GM21528 (cell line): ENCODE measurements at regions not wholly inside any gene's neighbourhood (a gene's known extent, or its start where the extent isn't known, plus 50 kb on each side); places are given as distances from the start of the nearest gene placed in this dataset.
"Not testable (repeated sequence)": the region's sequence is repeated elsewhere in the genome, so short reads cannot be mapped to it uniquely, and the experiment has no call there.

ENCODE experiments used
- ATAC-seq: cut with Tn5 transposase; IDR thresholded peaks from one replicate; pipeline ENCODE4 v1.9.1; 2021; ENCODE audit warnings: mild to moderate bottlenecking, moderate library complexity; ENCODE audit not compliant: unreplicated experiment, low FRiP score

DNA sequence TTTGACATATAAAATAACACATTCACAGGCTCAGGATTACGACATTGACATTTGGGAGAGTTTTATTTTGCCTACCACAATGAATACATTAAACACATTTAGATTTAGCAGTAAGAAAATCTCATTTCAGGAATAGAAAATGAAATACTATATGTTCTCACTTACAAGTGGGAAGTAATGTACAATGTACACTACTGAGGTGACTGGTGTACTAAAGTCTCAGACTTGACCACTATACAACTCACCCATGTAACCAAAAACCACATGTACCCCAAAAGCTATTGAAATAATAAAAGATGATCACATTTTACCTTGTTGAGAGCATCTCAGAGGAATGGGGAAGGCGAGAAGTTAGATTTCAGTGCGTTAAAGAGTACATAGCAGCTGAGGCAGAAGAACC lies 1202.4 kb upstream of the SEMA6A start:
- ATAC-seq: no peak

- ATAC-seq: no peak
Measured at GRCh38 chr5:117769877-117770276, 1195.3 kb upstream of the SEMA6A start.

GRCh38 chr5:117763271-117763670 lies 1188.6 kb upstream of the SEMA6A start:
- ATAC-seq: no peak

DNA sequence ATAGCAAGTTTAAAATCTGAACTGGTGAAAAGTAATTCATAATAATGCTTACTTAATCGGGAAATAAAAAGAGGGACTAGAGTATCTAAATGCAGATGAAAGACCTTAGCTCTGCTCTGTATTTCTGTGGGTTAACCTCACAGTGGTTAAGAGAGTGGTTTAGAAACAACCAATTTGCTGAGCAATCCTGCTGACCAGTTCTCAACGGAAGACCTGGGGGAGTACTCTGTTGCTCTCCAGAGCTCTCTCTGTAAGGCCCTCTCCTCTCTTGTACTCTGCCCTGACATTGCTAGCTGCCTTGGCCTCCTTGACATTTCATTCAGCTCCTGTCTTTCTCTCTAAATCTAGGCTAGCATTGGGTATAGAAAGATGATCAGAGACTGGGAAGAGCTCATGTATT lies 1186.6 kb upstream of the SEMA6A start:
- no peak for ATAC-seq

GRCh38 chr5:117759849-117760499 lies 1185.4 kb upstream of the SEMA6A start:
- ATAC-seq: no peak

DNA sequence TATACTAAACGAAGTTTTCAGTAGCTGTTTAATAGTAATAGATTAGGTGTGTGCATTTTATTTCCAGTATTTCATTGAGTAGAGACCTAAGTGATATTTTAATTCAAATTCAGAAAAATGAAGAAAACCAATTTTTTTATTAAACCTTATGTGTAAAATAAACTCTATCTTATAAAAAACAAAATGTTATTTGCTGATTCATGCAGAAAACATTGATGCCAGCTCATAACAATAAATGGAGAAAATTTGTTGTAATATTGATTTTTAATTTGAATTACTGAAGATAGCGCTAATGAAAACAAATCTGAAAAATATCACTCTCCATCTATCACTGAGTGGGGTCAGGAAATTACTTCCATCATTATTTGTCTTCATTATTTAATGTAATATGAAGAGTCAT lies 1177.8 kb upstream of the SEMA6A start:
- no peak for ATAC-seq

GRCh38 chr5:117748336-117748735 lies 1173.7 kb upstream of the SEMA6A start:
- ATAC-seq: no peak

DNA sequence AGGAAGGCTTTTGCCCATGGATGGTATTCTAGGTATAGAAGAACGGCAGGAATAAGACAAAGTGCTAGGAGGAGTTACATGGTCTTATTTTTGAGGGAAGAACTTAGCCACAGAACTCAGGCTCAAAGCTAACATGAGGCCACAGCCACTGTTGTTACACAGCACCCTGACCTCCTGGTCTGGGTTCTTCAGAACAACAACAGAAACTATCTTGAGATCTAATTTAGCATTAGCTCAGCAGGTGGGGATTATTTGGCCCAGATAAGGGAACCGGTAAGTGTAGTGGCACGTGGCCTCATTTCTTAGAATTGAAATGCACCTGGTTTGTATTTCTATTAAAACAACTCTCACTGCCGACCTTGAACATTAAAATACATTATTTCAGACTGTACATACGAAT lies 1168.7 kb upstream of the SEMA6A start:
- ATAC-seq: no peak

DNA sequence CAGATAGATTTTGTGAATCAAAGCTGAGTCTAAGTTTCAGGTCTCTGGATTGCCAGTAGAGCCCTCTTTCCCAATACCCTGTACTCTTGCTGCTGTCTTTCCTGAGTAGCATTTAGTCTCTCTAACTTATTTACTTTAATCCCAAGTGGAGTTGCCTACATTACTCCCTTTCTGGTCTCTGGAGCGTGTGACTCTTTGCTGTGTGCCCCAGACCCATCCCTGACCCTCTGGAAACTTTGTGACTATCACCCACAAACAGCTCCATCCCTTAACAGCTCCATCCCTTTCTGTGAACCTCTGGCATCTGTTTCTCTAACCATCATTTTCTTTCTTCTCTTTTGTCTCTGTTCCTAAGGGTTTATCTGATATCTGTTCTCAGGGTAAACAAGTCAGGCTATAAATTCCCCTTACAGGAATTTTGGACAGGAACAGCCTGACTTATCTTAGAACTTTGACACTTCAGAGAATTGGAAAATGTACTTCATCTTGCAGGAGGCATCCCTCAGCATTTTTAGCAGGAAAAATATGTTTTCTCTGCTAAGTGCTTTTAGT lies 1167.1 kb upstream of the SEMA6A start:
- no peak for ATAC-seq

GRCh38 chr5:117740268-117740667 lies 1165.6 kb upstream of the SEMA6A start:
- no peak for ATAC-seq

GRCh38 chr5:117738571-117738970 lies 1163.9 kb upstream of the SEMA6A start:
- ATAC-seq: no peak

GRCh38 chr5:117736698-117737097 lies 1162.1 kb upstream of the SEMA6A start:
- ATAC-seq: no peak

GRCh38 chr5:117734056-117734455 lies 1159.4 kb upstream of the SEMA6A start:
- no peak for ATAC-seq

DNA sequence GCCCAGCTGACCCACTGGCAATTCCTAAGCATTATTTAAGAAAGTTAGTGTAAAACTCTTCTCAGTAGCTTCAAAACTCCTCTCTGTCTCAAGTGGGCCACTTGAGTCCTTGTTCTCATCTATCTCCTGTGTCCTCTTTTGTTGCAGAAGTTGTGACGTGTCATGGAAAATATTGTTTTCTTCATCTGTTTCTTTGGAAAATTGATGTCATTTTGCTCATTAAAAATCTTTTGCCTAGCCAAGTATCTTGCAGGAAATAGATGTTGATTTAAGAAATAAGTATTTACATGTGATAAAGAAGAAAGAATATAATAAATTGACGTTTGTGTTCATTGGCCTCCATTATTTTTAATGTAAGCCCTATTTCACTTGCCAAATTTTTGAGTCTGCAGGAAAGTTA lies 1158.4 kb upstream of the SEMA6A start:
- no peak for ATAC-seq

- no peak for ATAC-seq
Measured at GRCh38 chr5:117732264-117732663, 1157.6 kb upstream of the SEMA6A start.

DNA sequence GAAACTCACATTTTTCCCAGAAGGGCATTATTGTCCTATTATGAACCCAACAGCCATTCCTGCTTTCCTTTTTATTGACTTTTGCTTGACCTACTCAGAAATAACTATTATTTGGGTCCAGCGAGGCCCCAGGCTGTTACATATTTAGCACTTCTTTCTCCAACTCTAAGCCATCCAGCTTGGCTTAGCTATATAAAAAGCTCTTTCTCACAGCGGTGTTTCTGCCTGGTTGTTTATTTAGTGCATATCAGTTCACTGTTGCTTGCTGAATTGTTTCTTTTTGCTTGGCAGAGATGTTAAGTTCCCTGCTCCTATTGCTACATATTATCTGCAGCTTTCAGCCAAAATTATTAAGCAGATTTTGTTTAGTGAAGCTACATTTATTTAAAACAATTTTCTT lies 1156.8 kb upstream of the SEMA6A start:
- no peak for ATAC-seq

DNA sequence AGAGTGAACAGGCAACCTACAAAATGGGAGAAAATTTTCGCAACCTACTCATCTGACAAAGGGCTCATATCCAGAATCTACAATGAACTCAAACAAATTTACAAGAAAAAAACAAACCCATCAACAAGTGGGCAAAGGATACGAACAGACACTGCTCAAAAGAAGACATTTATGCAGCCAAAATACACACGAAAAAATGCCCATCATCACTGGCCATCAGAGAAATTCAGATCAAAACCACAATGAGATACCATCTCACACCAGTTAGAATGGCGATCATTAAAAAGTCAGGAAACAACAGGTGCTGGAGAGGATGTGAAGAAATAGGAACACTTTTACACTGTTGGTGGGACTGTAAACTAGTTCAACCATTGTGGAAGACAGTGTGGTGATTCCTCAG lies 1146.2 kb upstream of the SEMA6A start:
- ATAC-seq: not testable (repeated sequence)

GRCh38 chr5:117719413-117719812 lies 1144.8 kb upstream of the SEMA6A start:
- ATAC-seq: no peak

DNA sequence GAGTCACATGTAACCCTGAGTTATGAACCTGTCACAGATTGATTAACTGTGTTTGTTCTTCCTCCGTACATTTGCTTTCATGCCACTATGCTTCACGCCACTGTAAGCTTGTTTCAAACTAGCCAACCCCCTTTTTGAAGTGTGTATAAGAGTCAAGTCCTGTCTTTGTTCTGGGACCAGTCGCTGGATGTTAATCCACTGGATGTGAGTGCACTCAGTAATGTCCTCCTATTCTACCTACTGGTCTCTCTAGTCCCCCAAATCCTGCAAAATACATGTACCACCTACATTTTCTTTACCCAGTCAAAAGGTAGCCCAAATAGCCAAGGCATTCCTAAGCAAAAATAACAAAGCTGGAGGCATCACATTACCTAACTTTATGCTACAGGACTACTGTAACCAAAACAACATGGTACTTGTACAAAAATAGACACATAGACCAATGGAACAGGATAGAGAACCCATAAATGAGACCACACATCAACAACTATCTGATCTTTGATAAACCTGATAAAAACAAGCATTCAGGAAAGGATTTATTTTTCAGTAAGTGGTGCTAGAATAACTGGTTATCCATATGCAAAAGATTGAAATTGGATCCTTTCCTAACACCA lies 1139.1 kb upstream of the SEMA6A start:
- no peak for ATAC-seq

DNA sequence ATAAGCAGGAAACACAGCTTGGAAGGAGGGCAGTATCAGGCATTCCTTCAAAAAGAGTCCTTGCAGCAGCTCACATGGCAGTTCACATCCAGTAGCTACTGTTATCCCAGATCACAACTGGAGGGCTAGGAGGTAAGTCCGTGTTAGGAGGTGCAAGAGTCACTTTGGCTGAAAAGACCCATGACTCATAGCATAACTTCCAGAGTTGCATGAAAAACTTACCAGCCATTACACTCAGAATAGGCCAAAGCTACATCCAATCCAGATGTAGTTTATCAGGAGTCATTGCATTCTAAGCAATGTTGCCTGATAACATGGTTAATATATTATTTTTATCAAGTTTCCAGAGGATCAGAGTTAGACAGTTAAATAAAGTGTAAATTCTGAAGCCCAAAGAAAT lies 1126.4 kb upstream of the SEMA6A start:
- ATAC-seq: no peak

DNA sequence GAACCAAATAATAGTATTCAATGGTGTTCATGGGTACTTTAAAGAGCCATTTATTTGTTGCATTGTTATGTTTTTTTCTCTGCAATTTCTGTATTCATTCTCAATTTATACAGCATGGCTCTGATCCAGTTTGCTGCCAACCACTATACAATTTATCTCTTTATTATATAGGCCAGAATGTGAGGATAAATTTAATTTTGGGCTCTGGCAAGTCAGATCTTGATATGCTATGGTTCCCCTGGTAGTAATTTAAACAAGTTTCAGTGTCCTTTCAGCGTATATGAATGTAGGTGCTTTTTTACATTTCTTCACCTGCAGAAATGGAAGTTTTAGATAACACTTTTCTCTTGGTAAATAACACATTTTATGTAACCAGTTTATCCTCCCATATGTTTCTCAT lies 1118.0 kb upstream of the SEMA6A start:
- no peak for ATAC-seq
